GM12878 (cell line): ENCODE measurements at regions not wholly inside any gene's neighbourhood (a gene's known extent, or its start where the extent isn't known, plus 50 kb on each side); places are given as distances from the start of the nearest gene placed in this dataset.

Experiments used
- ATAC-seq: fragments of 200-7000 bp; cut with Tn5 transposase; 3 replicates; pipeline ENCODE4 v1.9.1; 2020; ENCODE audit warnings: mild to moderate bottlenecking, moderate library complexity
- BruUV-seq: library from RNA; stranded (reverse); fragments of 400-500 nt; replicated peaks from 2 replicates; lab custom pipeline; 2021; lab: Mats Ljungman, UMichigan
- CTCF ChIA-PET: fragments of 300-600 bp; sonication (Branson Sonifier 250); formaldehyde crosslinking; extraction: SDS; loops from one replicate; lab custom pipeline; 2021; ENCODE audit warnings: inconsistent platforms; lab: Yijun Ruan, JAX
- POLR2A ChIA-PET: fragments of 350-600 bp; formaldehyde crosslinking; extraction: SDS; loops from one replicate; lab custom pipeline; 2021; ENCODE audit warnings: inconsistent platforms; lab: Charles Lee
- RAD21 ChIA-PET: fragments of 300-600 bp; sonication (Branson Sonifier 250); formaldehyde crosslinking; loops from one replicate; lab custom pipeline; 2023; ENCODE audit warnings: antibody characterized with exemption; ENCODE audit not compliant: unreplicated experiment; lab: Charles Lee
- SMC1A ChIA-PET: fragments of 300-600 bp; sonication (Branson Sonifier 250); formaldehyde crosslinking; loops from one replicate; lab custom pipeline; 2023; ENCODE audit not compliant: unreplicated experiment, uncharacterized antibody; lab: Charles Lee
- DNase-seq: peaks from one replicate; pipeline ENCODE4 v3.0.0-alpha.2; 2011; ENCODE audit warnings: low read depth, low spot score
- FAIRE-seq: peaks from 3 replicates; lab custom pipeline; 2011; peaks lifted over from hg19 to GRCh38; lab: Jason Lieb, UNC
- H2AFZ ChIP-seq: 2 replicates; pipeline ENCODE4 v1.6.0; 2011; ENCODE audit warnings: low read depth, low read length, control low read depth; ENCODE audit not compliant: control insufficient read depth
- H3K27ac ChIP-seq: 2 replicates; pipeline ENCODE4 v1.5.1; 2011; ENCODE audit warnings: control low read depth; ENCODE audit not compliant: control insufficient read depth, insufficient read depth
- H3K27me3 ChIP-seq, 2 experiments: replicated peaks in 1 of 2; 2 replicates each; pipeline versions ENCODE4 v1.6.0 to v1.6.1; 2011; ENCODE audit warnings: low read length in 1 of 2; ENCODE audit not compliant: control insufficient read depth in 2 of 2, insufficient read depth in 2 of 2
- H3K36me3 ChIP-seq, 2 experiments: 2 replicates each; pipeline ENCODE4 v1.5.1; 2011; ENCODE audit warnings: low read length in 1 of 2; ENCODE audit not compliant: control insufficient read depth in 2 of 2, insufficient read depth in 2 of 2
- H3K4me1 ChIP-seq: 2 replicates; pipeline ENCODE4 v1.6.1; 2011; ENCODE audit warnings: mild to moderate bottlenecking, low read length, moderate library complexity, mixed read lengths; ENCODE audit not compliant: control insufficient read depth, insufficient read depth
- H3K4me2 ChIP-seq: 2 replicates; pipeline ENCODE4 v1.6.0; 2011; ENCODE audit warnings: control low read depth; ENCODE audit not compliant: control insufficient read depth, insufficient read depth
- H3K4me3 ChIP-seq: fragments of 200-600 bp; sonication (generic); 2 replicates; pipeline ENCODE4 v1.5.1; 2016
- H3K79me2 ChIP-seq: 2 replicates; pipeline ENCODE4 v1.6.0; 2011; ENCODE audit warnings: low read length; ENCODE audit not compliant: control insufficient read depth, insufficient read depth
- H3K9ac ChIP-seq: 2 replicates; pipeline ENCODE4 v1.8.0; 2011; ENCODE audit warnings: low read length, control low read depth, mixed read lengths; ENCODE audit not compliant: control insufficient read depth, insufficient read depth
- H3K9me3 ChIP-seq: replicated peaks from 3 replicates; pipeline ENCODE4 v1.5.1; 2011; ENCODE audit warnings: mild to moderate bottlenecking, low read length; ENCODE audit not compliant: control insufficient read depth, insufficient read depth
- H4K20me1 ChIP-seq: 2 replicates; pipeline ENCODE4 v1.6.0; 2011; ENCODE audit not compliant: control insufficient read depth, insufficient read depth
- BACH1 ChIP-seq: fragments of 450-650 bp; IDR thresholded peaks from 2 replicates; pipeline ENCODE4 v1.6.1; 2017; ENCODE audit warnings: mild to moderate bottlenecking, borderline replicate concordance
- CREM ChIP-seq: IDR thresholded peaks from 2 replicates; pipeline ENCODE4 v1.6.1; 2014; ENCODE audit warnings: antibody characterized with exemption, low read depth
- ETV6 ChIP-seq, 2 experiments: fragments of 450-650 bp in 1 of 2; IDR thresholded peaks in 1 of 2; conservative IDR thresholded peaks in 1 of 2; 2 replicates each; pipeline ENCODE4 v1.6.1; 2014; ENCODE audit warnings: antibody characterized with exemption in 1 of 2, borderline replicate concordance in 1 of 2, low read depth in 1 of 2, mild to moderate bottlenecking in 1 of 2, moderate library complexity in 1 of 2
- NR2C2 ChIP-seq: IDR thresholded peaks from 2 replicates; pipeline ENCODE4 v1.6.1; 2011; ENCODE audit warnings: borderline replicate concordance, low read depth; ENCODE audit not compliant: control insufficient read depth, insufficient read length
- SP1 ChIP-seq: IDR thresholded peaks from one replicate; pipeline ENCODE4 v1.6.1; 2011; ENCODE audit warnings: low read depth, low read length
- ZNF622 ChIP-seq: fragments of 450-650 bp; IDR thresholded peaks from 2 replicates; pipeline ENCODE4 v1.6.1; 2017; ENCODE audit warnings: mild to moderate bottlenecking, inconsistent platforms
- WGBS: methylation state at CpG from one replicate; pipeline ENCODE4 v1.1.6; 2016; ENCODE audit warnings: low lambda C conversion rate; ENCODE audit not compliant: insufficient replicate concordance, insufficient coverage; ENCODE audit errors: missing lambda C conversion rate; 5-methylcytosine and 5-hydroxymethylcytosine counted together
- in situ Hi-C: fragments of 300-500 bp; cut with MboI; formaldehyde crosslinking; loops from 9 replicates; pipeline ENCODE4 v1.14.3; 2018; ENCODE audit warnings: mixed read lengths
- intact Hi-C: fragments of 100-400 bp; cut with micrococcal nuclease; formaldehyde crosslinking; loops from one replicate; pipeline ENCODE4 v1.14.2; 2022; ENCODE audit not compliant: unreplicated experiment
- TF ChIP-seq, protein P1 (sequence below): fragments of 450-650 bp; IDR thresholded peaks from 2 replicates; pipeline ENCODE4 v1.6.1; 2017; ENCODE audit warnings: mild to moderate bottlenecking
- TF ChIP-seq, protein P2 (sequence below): IDR thresholded peaks from 2 replicates; pipeline ENCODE4 v1.6.1; 2012; ENCODE audit warnings: improper control_type of control experiment, low read depth, low read length; ENCODE audit not compliant: insufficient replicate concordance
- TF ChIP-seq, protein P3 (sequence below): IDR thresholded peaks from 2 replicates; pipeline ENCODE4 v1.6.1; 2011; ENCODE audit warnings: borderline replicate concordance, low read depth, mild to moderate bottlenecking, moderate library complexity, low read length; ENCODE audit not compliant: insufficient read depth, poor library complexity, severe bottlenecking

DNA sequence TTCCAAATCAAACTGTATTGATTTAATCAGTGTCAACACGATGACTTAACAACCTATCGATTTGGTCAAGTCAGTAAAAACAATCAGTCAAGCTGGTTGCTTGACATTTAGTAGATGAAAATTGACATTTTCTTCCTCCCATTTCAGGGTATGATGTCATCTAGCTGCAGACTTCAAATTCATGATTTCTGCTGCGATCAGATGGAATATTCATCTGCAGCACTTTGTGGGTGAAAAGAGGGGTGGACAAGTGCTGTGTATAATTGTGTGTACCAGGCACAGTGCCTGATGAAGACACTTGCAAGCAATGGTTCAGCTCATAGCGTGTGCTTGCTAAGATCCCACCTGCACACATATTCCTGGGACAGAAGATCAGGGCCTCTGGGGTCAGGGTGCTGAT lies 479.8 kb downstream of the DISC1 start:
- no peak for ATAC-seq
- H3K9me3 ChIP-seq = no peaks in the 10 kb centered on the region
- intact Hi-C loops = no loop called here
- ChIA-PET RAD21 (no interaction called here), CTCF (interaction anchor here (1.5 kb wide), 1 partner anchor 9 kb away, joined by 3 read pairs; no protein-coding TSS in a partner anchor), POLR2A (no interaction called here)
- no peak overlapping the region for H3K9ac ChIP-seq
- BruUV-seq = no TSS peak
- no peaks in the 10 kb centered on the region for H3K36me3 ChIP-seq
- no peaks in the 10 kb centered on the region for H3K27me3 ChIP-seq
- no peak overlapping the region for H3K4me3 ChIP-seq
- no peaks in the 10 kb centered on the region for H3K4me1 ChIP-seq
- TF ChIP-seq NR2C2 = no peak
- TF ChIP-seq, protein P1, sequence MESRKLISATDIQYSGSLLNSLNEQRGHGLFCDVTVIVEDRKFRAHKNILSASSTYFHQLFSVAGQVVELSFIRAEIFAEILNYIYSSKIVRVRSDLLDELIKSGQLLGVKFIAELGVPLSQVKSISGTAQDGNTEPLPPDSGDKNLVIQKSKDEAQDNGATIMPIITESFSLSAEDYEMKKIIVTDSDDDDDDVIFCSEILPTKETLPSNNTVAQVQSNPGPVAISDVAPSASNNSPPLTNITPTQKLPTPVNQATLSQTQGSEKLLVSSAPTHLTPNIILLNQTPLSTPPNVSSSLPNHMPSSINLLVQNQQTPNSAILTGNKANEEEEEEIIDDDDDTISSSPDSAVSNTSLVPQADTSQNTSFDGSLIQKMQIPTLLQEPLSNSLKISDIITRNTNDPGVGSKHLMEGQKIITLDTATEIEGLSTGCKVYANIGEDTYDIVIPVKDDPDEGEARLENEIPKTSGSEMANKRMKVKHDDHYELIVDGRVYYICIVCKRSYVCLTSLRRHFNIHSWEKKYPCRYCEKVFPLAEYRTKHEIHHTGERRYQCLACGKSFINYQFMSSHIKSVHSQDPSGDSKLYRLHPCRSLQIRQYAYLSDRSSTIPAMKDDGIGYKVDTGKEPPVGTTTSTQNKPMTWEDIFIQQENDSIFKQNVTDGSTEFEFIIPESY = no peak
- TF ChIP-seq, all 136 proteins: peak for 0
- Histone ChIP-seq H3K27ac (no peak overlapping the region), H4K20me1 (no peaks in the 10 kb centered on the region), H3K79me2 (no peaks in the 10 kb centered on the region), H3K4me2 (no peak overlapping the region), H2AFZ (no peak overlapping the region)
- SMC1A ChIA-PET = no interaction called here
- 18% methylated on average over 4 of the region's 4 CpGs for WGBS
- in situ Hi-C loops = no loop called here
- DNase-seq (no peak), FAIRE-seq (no peak)

DNA sequence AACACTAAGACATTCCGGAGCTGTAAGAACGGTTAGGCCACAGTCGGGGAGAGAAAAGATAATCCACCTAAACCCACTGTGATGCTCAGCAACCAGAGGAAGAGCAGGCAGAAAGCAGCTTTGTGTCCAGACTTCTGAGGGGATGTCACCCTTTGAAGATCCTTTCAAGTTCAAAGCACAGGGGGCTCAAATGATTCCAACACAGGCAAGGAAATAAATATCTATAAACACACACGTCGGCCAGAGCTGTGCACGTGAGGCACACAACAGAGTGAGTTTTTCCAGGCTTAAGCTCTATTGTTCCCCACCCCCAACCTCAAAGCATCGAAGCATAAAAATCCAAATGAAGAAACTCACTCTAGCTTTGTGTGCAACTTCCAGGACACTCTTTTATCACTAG lies 479.0 kb downstream of the DISC1 start:
- Histone ChIP-seq H3K27me3 (no peaks in the 10 kb centered on the region), H3K4me1 (no peaks in the 10 kb centered on the region), H3K4me3 (no peak overlapping the region), H3K4me2 (no peak overlapping the region), H2AFZ (no peak overlapping the region), H3K79me2 (no peaks in the 10 kb centered on the region), H3K9me3 (no peaks in the 10 kb centered on the region), H4K20me1 (no peaks in the 10 kb centered on the region), H3K9ac (no peak overlapping the region), H3K27ac (no peak overlapping the region), H3K36me3 (no peaks in the 10 kb centered on the region)
- intact Hi-C loops (no loop called here), in situ Hi-C loops (no loop called here)
- POLR2A ChIA-PET = no interaction called here
- FAIRE-seq (no peak), ATAC-seq (no peak), DNase-seq (no peak)
- RAD21 ChIA-PET = no interaction called here
- 43% methylated on average over 7 of the region's 7 CpGs for WGBS
- CTCF ChIA-PET = no interaction called here
- BruUV-seq = no TSS peak
- SMC1A ChIA-PET = no interaction called here
- TF ChIP-seq, protein P2, sequence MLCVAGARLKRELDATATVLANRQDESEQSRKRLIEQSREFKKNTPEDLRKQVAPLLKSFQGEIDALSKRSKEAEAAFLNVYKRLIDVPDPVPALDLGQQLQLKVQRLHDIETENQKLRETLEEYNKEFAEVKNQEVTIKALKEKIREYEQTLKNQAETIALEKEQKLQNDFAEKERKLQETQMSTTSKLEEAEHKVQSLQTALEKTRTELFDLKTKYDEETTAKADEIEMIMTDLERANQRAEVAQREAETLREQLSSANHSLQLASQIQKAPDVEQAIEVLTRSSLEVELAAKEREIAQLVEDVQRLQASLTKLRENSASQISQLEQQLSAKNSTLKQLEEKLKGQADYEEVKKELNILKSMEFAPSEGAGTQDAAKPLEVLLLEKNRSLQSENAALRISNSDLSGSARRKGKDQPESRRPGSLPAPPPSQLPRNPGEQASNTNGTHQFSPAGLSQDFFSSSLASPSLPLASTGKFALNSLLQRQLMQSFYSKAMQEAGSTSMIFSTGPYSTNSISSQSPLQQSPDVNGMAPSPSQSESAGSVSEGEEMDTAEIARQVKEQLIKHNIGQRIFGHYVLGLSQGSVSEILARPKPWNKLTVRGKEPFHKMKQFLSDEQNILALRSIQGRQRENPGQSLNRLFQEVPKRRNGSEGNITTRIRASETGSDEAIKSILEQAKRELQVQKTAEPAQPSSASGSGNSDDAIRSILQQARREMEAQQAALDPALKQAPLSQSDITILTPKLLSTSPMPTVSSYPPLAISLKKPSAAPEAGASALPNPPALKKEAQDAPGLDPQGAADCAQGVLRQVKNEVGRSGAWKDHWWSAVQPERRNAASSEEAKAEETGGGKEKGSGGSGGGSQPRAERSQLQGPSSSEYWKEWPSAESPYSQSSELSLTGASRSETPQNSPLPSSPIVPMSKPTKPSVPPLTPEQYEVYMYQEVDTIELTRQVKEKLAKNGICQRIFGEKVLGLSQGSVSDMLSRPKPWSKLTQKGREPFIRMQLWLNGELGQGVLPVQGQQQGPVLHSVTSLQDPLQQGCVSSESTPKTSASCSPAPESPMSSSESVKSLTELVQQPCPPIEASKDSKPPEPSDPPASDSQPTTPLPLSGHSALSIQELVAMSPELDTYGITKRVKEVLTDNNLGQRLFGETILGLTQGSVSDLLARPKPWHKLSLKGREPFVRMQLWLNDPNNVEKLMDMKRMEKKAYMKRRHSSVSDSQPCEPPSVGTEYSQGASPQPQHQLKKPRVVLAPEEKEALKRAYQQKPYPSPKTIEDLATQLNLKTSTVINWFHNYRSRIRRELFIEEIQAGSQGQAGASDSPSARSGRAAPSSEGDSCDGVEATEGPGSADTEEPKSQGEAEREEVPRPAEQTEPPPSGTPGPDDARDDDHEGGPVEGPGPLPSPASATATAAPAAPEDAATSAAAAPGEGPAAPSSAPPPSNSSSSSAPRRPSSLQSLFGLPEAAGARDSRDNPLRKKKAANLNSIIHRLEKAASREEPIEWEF = no peak
- TF ChIP-seq SP1 (no peak), CREM (no peak), ZNF622 (no peak), ETV6 (conservative IDR thresholded peaks at IDR 0.05 in 1 of 2, IDR thresholded peaks at IDR 0.05 in 1 of 2; ENCODE audit: borderline replicate concordance in 1 of 2, low read depth in 1 of 2) (no peak), BACH1 (no peak)
- TF ChIP-seq, protein P3, sequence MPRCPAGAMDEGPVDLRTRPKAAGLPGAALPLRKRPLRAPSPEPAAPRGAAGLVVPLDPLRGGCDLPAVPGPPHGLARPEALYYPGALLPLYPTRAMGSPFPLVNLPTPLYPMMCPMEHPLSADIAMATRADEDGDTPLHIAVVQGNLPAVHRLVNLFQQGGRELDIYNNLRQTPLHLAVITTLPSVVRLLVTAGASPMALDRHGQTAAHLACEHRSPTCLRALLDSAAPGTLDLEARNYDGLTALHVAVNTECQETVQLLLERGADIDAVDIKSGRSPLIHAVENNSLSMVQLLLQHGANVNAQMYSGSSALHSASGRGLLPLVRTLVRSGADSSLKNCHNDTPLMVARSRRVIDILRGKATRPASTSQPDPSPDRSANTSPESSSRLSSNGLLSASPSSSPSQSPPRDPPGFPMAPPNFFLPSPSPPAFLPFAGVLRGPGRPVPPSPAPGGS = no peak
